H1 (cell line): ENCODE measurements at regions not wholly inside any gene's neighbourhood (a gene's known extent, or its start where the extent isn't known, plus 50 kb on each side); places are given as distances from the start of the nearest gene placed in this dataset.

Experiments used
- CTCF ChIA-PET: fragments of 300-600 bp; sonication (Branson Sonifier 250); formaldehyde crosslinking; loops from one replicate; lab custom pipeline; 2021; ENCODE audit not compliant: partially characterized antibody; lab: Charles Lee
- POLR2A ChIA-PET: fragments of 300-600 bp; sonication (Branson Sonifier 250); formaldehyde crosslinking; loops from one replicate; lab custom pipeline; 2021; ENCODE audit warnings: inconsistent platforms; ENCODE audit not compliant: partially characterized antibody; lab: Charles Lee
- DNase-seq, 2 experiments: peaks; one replicate each; pipeline versions ENCODE4 v3.0.0 to v3.0.0-alpha.2; 2010 to 2022; ENCODE audit warnings: low spot score in 2 of 2, low read depth in 1 of 2, mixed read lengths in 1 of 2
- FAIRE-seq: peaks from 2 replicates; lab custom pipeline; 2011; peaks lifted over from hg19 to GRCh38; lab: Jason Lieb, UNC
- H2AFZ ChIP-seq: 2 replicates; pipeline ENCODE4 v1.8.1; 2012; ENCODE audit warnings: low read length, inconsistent platforms
- H2AK5ac ChIP-seq: 2 replicates; pipeline ENCODE4 v1.6.1; 2013; ENCODE audit warnings: low read depth, low read length
- H2BK120ac ChIP-seq: replicated peaks from 2 replicates; pipeline ENCODE3; 2013; ENCODE audit warnings: low read depth, low read length, inconsistent platforms
- H2BK12ac ChIP-seq: 2 replicates; pipeline ENCODE4 v1.6.1; 2013; ENCODE audit warnings: low read depth, low read length
- H2BK15ac ChIP-seq: 2 replicates; pipeline ENCODE4 v1.6.1; 2013; ENCODE audit warnings: low read length
- H2BK20ac ChIP-seq: 2 replicates; pipeline ENCODE4 v1.6.1; 2013; ENCODE audit warnings: low read length
- H2BK5ac ChIP-seq: 2 replicates; pipeline ENCODE4 v1.6.1; 2013; ENCODE audit warnings: low read depth, low read length
- H3K14ac ChIP-seq: 2 replicates; pipeline ENCODE4 v1.6.1; 2013; ENCODE audit warnings: inconsistent platforms; ENCODE audit not compliant: insufficient read length
- H3K18ac ChIP-seq: 2 replicates; pipeline ENCODE4 v1.6.1; 2013; ENCODE audit warnings: low read length; ENCODE audit errors: extremely low read depth
- H3K23ac ChIP-seq: 2 replicates; pipeline ENCODE4 v1.6.1; 2013; ENCODE audit warnings: inconsistent platforms; ENCODE audit not compliant: insufficient read length
- H3K23me2 ChIP-seq: 2 replicates; pipeline ENCODE4 v1.6.1; 2013; ENCODE audit warnings: low read depth, low read length
- H3K27ac ChIP-seq: 2 replicates; pipeline ENCODE4 v1.6.1; 2011; ENCODE audit warnings: low read depth, low read length, inconsistent platforms
- H3K27me3 ChIP-seq, 4 experiments: replicated peaks in 1 of 4; 1 replicate in 1 of 4; 2 replicates in 3 of 4; pipeline versions ENCODE4 v1.6.1 to v1.8.1; 2011 to 2013; ENCODE audit warnings: low read length in 3 of 4, mild to moderate bottlenecking in 3 of 4, inconsistent platforms in 2 of 4, mixed read lengths in 2 of 4, moderate library complexity in 1 of 4; ENCODE audit not compliant: control insufficient read depth in 3 of 4, insufficient read depth in 3 of 4; ENCODE audit errors: extremely low read depth in 1 of 4
- H3K36me3 ChIP-seq, 4 experiments: 2 replicates each; pipeline versions ENCODE4 v1.6.1 to v1.8.1; 2011 to 2013; ENCODE audit warnings: mild to moderate bottlenecking in 4 of 4, low read length in 3 of 4, moderate library complexity in 2 of 4, control low read depth in 1 of 4, inconsistent platforms in 1 of 4; ENCODE audit not compliant: insufficient read depth in 4 of 4, control insufficient read depth in 2 of 4
- H3K4ac ChIP-seq: replicated peaks from 2 replicates; pipeline ENCODE3; 2013; ENCODE audit warnings: low read length, low read depth, mixed read lengths, inconsistent platforms; ENCODE audit not compliant: insufficient read length
- H3K4me1 ChIP-seq, 4 experiments: replicated peaks in 1 of 4; 1 replicate in 1 of 4; 2 replicates in 3 of 4; pipeline versions ENCODE4 v1.6.1 to v1.8.1; 2011 to 2013; ENCODE audit warnings: low read length in 3 of 4, inconsistent platforms in 2 of 4, mixed read lengths in 1 of 4; ENCODE audit not compliant: insufficient read depth in 4 of 4, control insufficient read depth in 3 of 4
- H3K4me2 ChIP-seq, 2 experiments: 2 replicates each; pipeline versions ENCODE4 v1.6.1 to v1.8.1; 2011 to 2013; ENCODE audit warnings: low read depth in 2 of 2, low read length in 2 of 2, control low read depth in 1 of 2, inconsistent platforms in 1 of 2, mild to moderate bottlenecking in 1 of 2; ENCODE audit not compliant: insufficient read depth in 1 of 2
- H3K4me3 ChIP-seq, 4 experiments: fragments of 200-600, 300-600 bp in 1 of 4; sonication (generic), shearing (Covaris generic), sonication (Bioruptor Twin) in 1 of 4; 2 replicates each; pipeline versions ENCODE4 v1.5.1 to v1.8.1; 2011 to 2016; ENCODE audit warnings: low read length in 4 of 4, low read depth in 3 of 4, control low read depth in 2 of 4, inconsistent platforms in 2 of 4, mild to moderate bottlenecking in 2 of 4, mixed read lengths in 1 of 4, moderate library complexity in 1 of 4; ENCODE audit not compliant: insufficient read depth in 2 of 4; ENCODE audit errors: extremely low read depth in 1 of 4
- H3K56ac ChIP-seq: replicated peaks from 2 replicates; pipeline ENCODE3; 2013; ENCODE audit warnings: low read depth, mild to moderate bottlenecking, mixed read lengths, low read length, inconsistent platforms; ENCODE audit not compliant: insufficient read length
- H3K79me1 ChIP-seq: 2 replicates; pipeline ENCODE4 v1.6.1; 2013; ENCODE audit warnings: low read depth, low read length, control low read depth
- H3K79me2 ChIP-seq, 2 experiments: 2 replicates each; pipeline versions ENCODE4 v1.6.1 to v1.8.1; 2012 to 2013; ENCODE audit warnings: low read length in 2 of 2, mild to moderate bottlenecking in 2 of 2, inconsistent platforms in 1 of 2; ENCODE audit not compliant: insufficient read depth in 2 of 2, control insufficient read depth in 1 of 2
- H3K9ac ChIP-seq, 4 experiments: replicated peaks in 1 of 4; 1 replicate in 1 of 4; 2 replicates in 3 of 4; pipeline versions ENCODE4 v1.6.1 to v1.8.1; 2011 to 2013; ENCODE audit warnings: low read depth in 3 of 4, low read length in 3 of 4, control low read depth in 2 of 4, mild to moderate bottlenecking in 2 of 4, moderate library complexity in 2 of 4, inconsistent platforms in 1 of 4; ENCODE audit errors: extremely low read depth in 1 of 4
- H3K9me3 ChIP-seq, 2 experiments: 2 replicates each; pipeline versions ENCODE4 v1.6.1 to v1.8.1; 2012 to 2013; ENCODE audit warnings: mild to moderate bottlenecking in 2 of 2, moderate library complexity in 2 of 2, control low read depth in 1 of 2, inconsistent platforms in 1 of 2, low read depth in 1 of 2, low read length in 1 of 2, mixed read lengths in 1 of 2; ENCODE audit not compliant: insufficient read depth in 2 of 2
- H4K20me1 ChIP-seq, 2 experiments: replicated peaks in 1 of 2; 2 replicates each; pipeline versions ENCODE3 to v1.8.1; 2011 to 2013; ENCODE audit warnings: inconsistent platforms in 2 of 2, low read length in 2 of 2, mild to moderate bottlenecking in 1 of 2; ENCODE audit not compliant: insufficient read depth in 2 of 2, control insufficient read depth in 1 of 2
- H4K5ac ChIP-seq: 2 replicates; pipeline ENCODE4 v1.6.1; 2013; ENCODE audit warnings: low read length, low read depth, mixed read lengths, inconsistent platforms; ENCODE audit not compliant: insufficient read length
- H4K8ac ChIP-seq: 2 replicates; pipeline ENCODE4 v1.8.0; 2013; ENCODE audit warnings: mild to moderate bottlenecking, moderate library complexity, low read length, inconsistent platforms; ENCODE audit not compliant: insufficient read depth; ENCODE audit errors: extremely low read depth
- H4K91ac ChIP-seq: replicated peaks from 2 replicates; pipeline ENCODE3; 2013; ENCODE audit warnings: low read length, mixed read lengths, inconsistent platforms; ENCODE audit not compliant: insufficient read length
- MAFK ChIP-seq: IDR thresholded peaks from 2 replicates; pipeline ENCODE4 v1.6.1; 2012; ENCODE audit warnings: low read depth, mild to moderate bottlenecking, improper control_type of control experiment, low read length
- PHF8 ChIP-seq: fragments of 200-600 bp; sonication (generic); conservative IDR thresholded peaks from 2 replicates; pipeline ENCODE4 v1.7.1; 2012; ENCODE audit warnings: low read depth, mild to moderate bottlenecking, inconsistent platforms, low read length, moderate library complexity
- SIRT6 ChIP-seq: IDR thresholded peaks from one replicate; pipeline ENCODE4 v1.7.1; 2012; ENCODE audit warnings: low read length, inconsistent platforms
- WGBS, 2 experiments: shearing (Covaris generic) in 1 of 2; methylation state at CpG; one replicate each; pipeline versions ENCODE4 v1.1.6 to v1.1.7; 2013 to 2015; ENCODE audit warnings: low lambda C conversion rate in 2 of 2, mixed read lengths in 2 of 2, inconsistent platforms in 1 of 2, low coverage in 1 of 2, missing lambda C conversion rate in 1 of 2; ENCODE audit not compliant: insufficient replicate concordance in 2 of 2, insufficient coverage in 1 of 2, insufficient read length in 1 of 2; ENCODE audit errors: extremely low coverage in 1 of 2, missing lambda C conversion rate in 1 of 2; 5-methylcytosine and 5-hydroxymethylcytosine counted together

GRCh38 chr2:62597323-62597722, 91.3 kb upstream of the TMEM17 start:
- no peak overlapping the region for H2AFZ ChIP-seq
- H3K23ac ChIP-seq: no peak overlapping the region
- no peak overlapping the region for H3K27ac ChIP-seq
- no peak overlapping the region for H2BK15ac ChIP-seq
- H3K4me3 ChIP-seq: no peak overlapping the region
- H3K4me1 ChIP-seq: no peaks in the 10 kb centered on the region
- H3K9ac ChIP-seq: no peak overlapping the region
- no peak overlapping the region for H2AK5ac ChIP-seq
- no peak overlapping the region for H4K91ac ChIP-seq
- no peak overlapping the region for H2BK12ac ChIP-seq
- no peaks in the 10 kb centered on the region for H3K27me3 ChIP-seq
- no peaks in the 10 kb centered on the region for H3K36me3 ChIP-seq
- no peak overlapping the region for H3K4me2 ChIP-seq
- no peak for TF ChIP-seq SIRT6
- no peak for TF ChIP-seq PHF8
- TF ChIP-seq MAFK: no peak
- TF ChIP-seq, all 59 proteins: peak for 0
- no peak overlapping the region for H2BK20ac ChIP-seq
- no peak overlapping the region for H3K14ac ChIP-seq
- no peak overlapping the region for H3K4ac ChIP-seq
- DNase-seq (no peak), FAIRE-seq (no peak)
- no peaks in the 10 kb centered on the region for H3K79me1 ChIP-seq
- CTCF ChIA-PET: interaction anchor here (0.7 kb wide), 1 partner anchor 324 kb away, joined by 3 read pairs; no protein-coding TSS in a partner anchor
- POLR2A ChIA-PET: interaction anchor here (0.5 kb wide), 1 partner anchor 98 kb away, joined by 3 read pairs; no protein-coding TSS in a partner anchor
- no peak overlapping the region for H3K56ac ChIP-seq
- no peak overlapping the region for H4K8ac ChIP-seq
- no peaks in the 10 kb centered on the region for H3K23me2 ChIP-seq
- H3K79me2 ChIP-seq: no peaks in the 10 kb centered on the region
- H4K5ac ChIP-seq: no peak overlapping the region
- no peak overlapping the region for H2BK120ac ChIP-seq
- no peaks in the 10 kb centered on the region for H3K9me3 ChIP-seq
- H4K20me1 ChIP-seq: no peaks in the 10 kb centered on the region
- H2BK5ac ChIP-seq: no peak overlapping the region
- WGBS, 2 experiments: 93% methylated on average over 3 of the region's 3 CpGs; no CpG with 5 or more reads in 1 of the 2 experiments
- no peak overlapping the region for H3K18ac ChIP-seq
